Effector memory CD8-positive, alpha-beta T cell (primary cell): ENCODE measurements at regions not wholly inside any gene's neighbourhood (a gene's known extent, or its start where the extent isn't known, plus 50 kb on each side); places are given as distances from the start of the nearest gene placed in this dataset.

Source experiments
- ATAC-seq: fragments of 150-1000 bp; cut with Tn5 transposase; replicated peaks from 2 replicates; pipeline ENCODE4 v1.10.0; 2021; ENCODE audit warnings: mild to moderate bottlenecking, moderate library complexity
- DNase-seq, 3 experiments: peaks; one replicate each; pipeline ENCODE4 v3.0.0; 2021
- H3K27ac Mint-ChIP-seq, 2 donors: one replicate each; pipeline ENCODE4 v1.8.0; 2022; ENCODE audit warnings: mild to moderate bottlenecking in 2 of 2, mixed read lengths in 2 of 2, moderate library complexity in 2 of 2
- H3K27me3 Mint-ChIP-seq, 2 donors: one replicate each; pipeline ENCODE4 v1.8.0; 2022; ENCODE audit warnings: mixed read lengths in 2 of 2
- H3K36me3 Mint-ChIP-seq: one replicate; pipeline ENCODE4 v1.8.0; 2022; ENCODE audit warnings: mild to moderate bottlenecking, moderate library complexity, mixed read lengths; ENCODE audit not compliant: insufficient read depth
- H3K4me1 Mint-ChIP-seq, 2 donors: one replicate each; pipeline ENCODE4 v1.8.0; 2022; ENCODE audit warnings: low read depth in 2 of 2, mixed read lengths in 2 of 2
- H3K4me3 Mint-ChIP-seq, 2 donors: one replicate each; pipeline ENCODE4 v1.8.0; 2022; ENCODE audit warnings: mild to moderate bottlenecking in 2 of 2, mixed read lengths in 2 of 2, moderate library complexity in 2 of 2
- H3K9me3 Mint-ChIP-seq, 2 donors: one replicate each; pipeline ENCODE4 v1.8.0; 2022; ENCODE audit warnings: mixed read lengths in 2 of 2

GRCh38 chr7:125526958-125527357 is 597.3 kb upstream of the POT1 start:
- H3K4me3 Mint-ChIP-seq = no peak overlapping the region
- no peaks in the 10 kb centered on the region for H3K27me3 Mint-ChIP-seq
- H3K4me1 Mint-ChIP-seq = no peaks in the 10 kb centered on the region
- H3K9me3 Mint-ChIP-seq = peaks cover 4 to 22% of the 10 kb centered on the region in 2 donors
- DNase-seq (no peak), ATAC-seq (no peak)
- no peak overlapping the region for H3K27ac Mint-ChIP-seq
- H3K36me3 Mint-ChIP-seq = no peaks in the 10 kb centered on the region

GRCh38 chr7:125526092-125526491 is 596.5 kb upstream of the POT1 start:
- H3K27me3 Mint-ChIP-seq = no peaks in the 10 kb centered on the region
- no peak for ATAC-seq
- peaks cover 4 to 15% of the 10 kb centered on the region in 2 donors for H3K9me3 Mint-ChIP-seq
- no peaks in the 10 kb centered on the region for H3K4me1 Mint-ChIP-seq
- no peak overlapping the region for H3K27ac Mint-ChIP-seq
- DNase-seq = no peak
- no peaks in the 10 kb centered on the region for H3K36me3 Mint-ChIP-seq
- no peak overlapping the region for H3K4me3 Mint-ChIP-seq

DNA sequence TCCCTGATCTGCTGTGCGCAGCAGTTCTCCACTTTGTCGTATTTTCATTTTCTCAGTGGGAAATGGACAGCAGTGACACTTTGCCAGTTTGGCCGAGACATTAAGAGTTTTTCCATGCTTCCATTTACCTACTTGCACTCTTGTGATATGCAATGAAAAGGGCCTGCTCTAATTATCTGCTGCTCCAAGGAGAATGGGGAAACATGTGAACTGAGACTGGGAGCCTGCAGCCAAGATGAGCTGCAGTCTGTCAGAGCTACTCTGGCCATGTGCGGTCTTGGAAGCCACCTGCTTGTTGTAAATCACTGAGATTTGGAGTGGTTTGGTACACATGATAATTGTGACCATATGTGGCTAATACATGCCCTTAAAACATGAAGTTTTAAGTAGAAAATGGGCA is 586.6 kb upstream of the POT1 start:
- Mint-ChIP-seq H3K9me3 (no peaks in the 10 kb centered on the region), H3K4me1 (no peaks in the 10 kb centered on the region), H3K27me3 (no peaks in the 10 kb centered on the region), H3K27ac (no peak overlapping the region), H3K4me3 (no peak overlapping the region), H3K36me3 (no peaks in the 10 kb centered on the region)
- DNase-seq (no peak), ATAC-seq (no peak)

GRCh38 chr7:125512373-125512772 is 582.7 kb upstream of the POT1 start:
- no peaks in the 10 kb centered on the region for H3K27me3 Mint-ChIP-seq
- no peaks in the 10 kb centered on the region for H3K36me3 Mint-ChIP-seq
- H3K9me3 Mint-ChIP-seq = peaks cover 0 to 2% of the 10 kb centered on the region in 2 donors
- H3K4me1 Mint-ChIP-seq = no peaks in the 10 kb centered on the region
- ATAC-seq = no peak
- H3K27ac Mint-ChIP-seq = no peak overlapping the region
- H3K4me3 Mint-ChIP-seq = no peak overlapping the region
- DNase-seq = no peak

- no peak overlapping the region for H3K4me3 Mint-ChIP-seq
- DNase-seq (no peak), ATAC-seq (no peak)
- no peak overlapping the region for H3K27ac Mint-ChIP-seq
- H3K36me3 Mint-ChIP-seq = no peaks in the 10 kb centered on the region
- no peaks in the 10 kb centered on the region for H3K27me3 Mint-ChIP-seq
- H3K4me1 Mint-ChIP-seq = no peaks in the 10 kb centered on the region
- peaks cover 0 to 2% of the 10 kb centered on the region in 2 donors for H3K9me3 Mint-ChIP-seq
Observed at GRCh38 chr7:125511310-125511709, 581.7 kb upstream of the POT1 start.

DNA sequence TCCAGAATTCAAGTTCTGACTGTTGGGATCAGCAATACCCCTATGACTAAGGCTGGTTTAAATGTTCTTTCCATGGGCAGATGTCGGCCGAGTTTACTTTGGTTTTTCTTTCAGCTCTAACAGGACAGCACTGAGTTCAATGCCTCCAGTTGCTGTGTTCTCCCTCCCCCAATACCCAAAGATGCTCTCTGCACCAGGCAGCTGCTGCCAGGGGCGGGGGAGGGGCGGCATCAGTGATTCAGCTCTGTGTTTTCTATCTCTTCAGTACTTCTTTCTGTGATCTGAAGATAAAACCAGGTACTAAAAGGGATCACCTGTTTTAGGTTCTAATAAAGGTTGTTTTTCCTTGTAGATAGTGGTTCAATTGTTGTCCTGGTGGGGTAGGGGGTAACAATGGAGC is 576.7 kb upstream of the POT1 start:
- H3K27me3 Mint-ChIP-seq = no peaks in the 10 kb centered on the region
- DNase-seq = no peak
- no peak for ATAC-seq
- H3K4me3 Mint-ChIP-seq = no peak overlapping the region
- H3K4me1 Mint-ChIP-seq = no peaks in the 10 kb centered on the region
- H3K36me3 Mint-ChIP-seq = no peaks in the 10 kb centered on the region
- no peak overlapping the region for H3K27ac Mint-ChIP-seq
- peaks cover 8 to 28% of the 10 kb centered on the region in 2 donors for H3K9me3 Mint-ChIP-seq

GRCh38 chr7:125504848-125505247 is 575.2 kb upstream of the POT1 start:
- Mint-ChIP-seq H3K9me3 (peaks cover 7 to 29% of the 10 kb centered on the region in 2 donors), H3K36me3 (no peaks in the 10 kb centered on the region), H3K27me3 (no peaks in the 10 kb centered on the region), H3K4me3 (no peak overlapping the region), H3K27ac (no peak overlapping the region), H3K4me1 (no peaks in the 10 kb centered on the region)
- DNase-seq (no peak), ATAC-seq (no peak)

DNA sequence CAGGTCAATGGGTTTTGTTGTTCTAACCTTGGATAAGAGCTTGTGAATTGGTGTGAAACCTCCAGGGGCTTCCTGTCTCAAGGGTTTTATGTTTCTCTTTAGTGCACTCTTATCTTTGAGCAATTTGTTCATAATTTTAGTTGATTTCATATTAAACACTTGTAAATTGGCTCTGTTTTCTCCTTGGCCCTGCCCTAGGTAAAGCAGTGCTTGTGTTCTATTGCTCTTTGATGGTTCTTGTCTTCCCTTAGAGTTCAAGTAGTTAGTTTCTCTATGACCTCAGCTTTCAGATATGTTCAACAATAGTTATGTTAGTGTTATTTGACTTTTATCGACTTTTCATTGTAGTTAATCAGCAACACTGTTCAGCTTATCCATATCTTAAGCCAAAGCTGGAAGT is 566.4 kb upstream of the POT1 start:
- DNase-seq (no peak), ATAC-seq (no peak)
- Mint-ChIP-seq H3K9me3 (peaks cover 9 to 10% of the 10 kb centered on the region in 2 donors), H3K36me3 (no peaks in the 10 kb centered on the region), H3K27me3 (no peaks in the 10 kb centered on the region), H3K4me1 (no peaks in the 10 kb centered on the region), H3K4me3 (no peak overlapping the region), H3K27ac (no peak overlapping the region)

DNA sequence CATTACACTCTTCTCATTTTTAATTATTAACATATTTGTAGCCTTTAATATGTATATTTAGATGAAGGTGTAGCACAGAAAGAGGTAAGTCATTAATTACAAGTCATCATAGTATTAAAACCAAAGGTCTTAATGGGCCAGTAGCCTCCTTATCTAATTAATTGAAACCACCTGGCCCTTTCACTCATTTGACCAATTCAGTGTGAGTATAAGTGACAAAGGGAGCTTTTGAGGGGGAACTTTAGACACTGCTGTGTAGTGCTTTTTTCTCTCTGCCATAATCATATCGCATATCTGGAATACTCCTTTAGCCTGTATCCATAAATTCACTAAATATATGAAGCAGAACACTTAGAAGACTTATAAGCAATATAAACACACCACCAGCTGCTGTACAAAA is 562.9 kb upstream of the POT1 start:
- Mint-ChIP-seq H3K4me1 (no peaks in the 10 kb centered on the region), H3K9me3 (peaks cover 9 to 10% of the 10 kb centered on the region in 2 donors), H3K27ac (no peak overlapping the region), H3K4me3 (no peak overlapping the region), H3K27me3 (no peaks in the 10 kb centered on the region), H3K36me3 (no peaks in the 10 kb centered on the region)
- ATAC-seq (no peak), DNase-seq (no peak)

GRCh38 chr7:125491137-125491536 is 561.5 kb upstream of the POT1 start:
- ATAC-seq (no peak), DNase-seq (no peak)
- Mint-ChIP-seq H3K4me3 (no peak overlapping the region), H3K27ac (no peak overlapping the region), H3K9me3 (peaks cover 15 to 17% of the 10 kb centered on the region in 2 donors), H3K4me1 (no peaks in the 10 kb centered on the region), H3K27me3 (no peaks in the 10 kb centered on the region), H3K36me3 (no peaks in the 10 kb centered on the region)

GRCh38 chr7:125490167-125490566 is 560.5 kb upstream of the POT1 start:
- no peak overlapping the region for H3K4me3 Mint-ChIP-seq
- ATAC-seq (no peak), DNase-seq (no peak)
- no peak overlapping the region for H3K27ac Mint-ChIP-seq
- H3K36me3 Mint-ChIP-seq = no peaks in the 10 kb centered on the region
- no peaks in the 10 kb centered on the region for H3K27me3 Mint-ChIP-seq
- H3K4me1 Mint-ChIP-seq = no peaks in the 10 kb centered on the region
- peaks cover 13 to 17% of the 10 kb centered on the region in 2 donors for H3K9me3 Mint-ChIP-seq

- Mint-ChIP-seq H3K4me3 (no peak overlapping the region), H3K9me3 (peaks cover 9 to 11% of the 10 kb centered on the region in 2 donors), H3K27me3 (no peaks in the 10 kb centered on the region), H3K27ac (no peak overlapping the region), H3K36me3 (no peaks in the 10 kb centered on the region), H3K4me1 (no peaks in the 10 kb centered on the region)
- DNase-seq (no peak), ATAC-seq (no peak)
Observed at GRCh38 chr7:125485223-125485622, 555.6 kb upstream of the POT1 start.

- no peak for ATAC-seq
- DNase-seq = no peak
- Mint-ChIP-seq H3K27ac (no peak overlapping the region), H3K4me3 (no peak overlapping the region), H3K27me3 (no peaks in the 10 kb centered on the region), H3K36me3 (no peaks in the 10 kb centered on the region), H3K9me3 (peaks cover 9 to 11% of the 10 kb centered on the region in 2 donors), H3K4me1 (no peaks in the 10 kb centered on the region)
Observed at GRCh38 chr7:125484755-125485154, 555.1 kb upstream of the POT1 start.

DNA sequence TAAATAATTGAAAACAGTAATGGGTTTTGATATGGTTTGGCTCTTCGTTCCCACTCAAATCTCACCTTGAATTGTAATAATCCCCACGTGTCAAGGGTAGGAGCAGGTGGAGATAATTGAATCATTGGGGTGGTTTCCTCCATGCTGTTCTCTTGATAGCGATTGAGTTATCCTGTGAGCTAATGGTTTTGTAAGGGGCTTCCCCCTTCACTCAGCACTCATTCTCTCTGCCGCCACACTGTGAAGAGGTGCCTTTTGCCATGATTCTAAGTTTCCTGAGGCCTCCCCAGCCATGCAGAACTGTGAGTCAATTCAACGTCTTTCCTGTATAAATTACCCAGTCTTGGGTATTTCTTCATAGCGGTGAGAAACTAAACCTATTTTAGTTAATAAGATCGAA is 551.7 kb upstream of the POT1 start:
- Mint-ChIP-seq H3K4me3 (no peak overlapping the region), H3K36me3 (no peaks in the 10 kb centered on the region)

DNA sequence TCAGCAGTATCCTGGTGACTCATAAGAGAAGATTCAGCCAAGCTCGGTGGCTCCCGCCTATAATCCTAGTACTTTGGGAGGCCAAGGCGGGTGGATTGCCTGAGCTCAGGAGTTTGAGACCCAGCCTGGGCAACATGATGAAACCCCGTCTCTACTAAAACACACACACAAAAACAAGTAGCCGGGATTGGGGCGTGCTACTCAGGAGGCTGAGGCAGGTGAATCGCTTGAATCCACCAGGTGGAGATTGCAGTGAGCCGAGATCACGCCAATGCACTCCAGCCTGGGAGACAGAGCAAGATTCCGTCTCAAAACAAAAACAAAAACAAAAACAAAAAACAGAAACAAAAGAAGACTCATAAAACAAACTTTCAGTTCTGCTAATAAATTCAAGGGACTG is 551.1 kb upstream of the POT1 start:
- H3K4me3 Mint-ChIP-seq = no peak overlapping the region

More for the DNA sequence above, 551.7 kb upstream of the POT1 start:
- no peaks in the 10 kb centered on the region for H3K27me3 Mint-ChIP-seq
- peaks cover 0 to 5% of the 10 kb centered on the region in 2 donors for H3K9me3 Mint-ChIP-seq
- no peak overlapping the region for H3K27ac Mint-ChIP-seq
- H3K4me1 Mint-ChIP-seq = no peaks in the 10 kb centered on the region
- DNase-seq (no peak), ATAC-seq (no peak)

More for the DNA sequence above, 551.1 kb upstream of the POT1 start:
- Mint-ChIP-seq H3K4me1 (no peaks in the 10 kb centered on the region), H3K27ac (no peak overlapping the region), H3K36me3 (no peaks in the 10 kb centered on the region), H3K27me3 (no peaks in the 10 kb centered on the region), H3K9me3 (peaks cover 0 to 5% of the 10 kb centered on the region in 2 donors)
- ATAC-seq = no peak
- no peak for DNase-seq
